Endothelial cell of hepatic sinusoid (primary cell): ENCODE measurements at regions not wholly inside any gene's neighbourhood (a gene's known extent, or its start where the extent isn't known, plus 50 kb on each side); places are given as distances from the start of the nearest gene placed in this dataset.

Source experiments
- in situ Hi-C: cut with HindIII; loops from 2 replicates; pipeline ENCODE4 v1.10.0; 2017; ENCODE audit warnings: low sequenced_read_pairs

DNA sequence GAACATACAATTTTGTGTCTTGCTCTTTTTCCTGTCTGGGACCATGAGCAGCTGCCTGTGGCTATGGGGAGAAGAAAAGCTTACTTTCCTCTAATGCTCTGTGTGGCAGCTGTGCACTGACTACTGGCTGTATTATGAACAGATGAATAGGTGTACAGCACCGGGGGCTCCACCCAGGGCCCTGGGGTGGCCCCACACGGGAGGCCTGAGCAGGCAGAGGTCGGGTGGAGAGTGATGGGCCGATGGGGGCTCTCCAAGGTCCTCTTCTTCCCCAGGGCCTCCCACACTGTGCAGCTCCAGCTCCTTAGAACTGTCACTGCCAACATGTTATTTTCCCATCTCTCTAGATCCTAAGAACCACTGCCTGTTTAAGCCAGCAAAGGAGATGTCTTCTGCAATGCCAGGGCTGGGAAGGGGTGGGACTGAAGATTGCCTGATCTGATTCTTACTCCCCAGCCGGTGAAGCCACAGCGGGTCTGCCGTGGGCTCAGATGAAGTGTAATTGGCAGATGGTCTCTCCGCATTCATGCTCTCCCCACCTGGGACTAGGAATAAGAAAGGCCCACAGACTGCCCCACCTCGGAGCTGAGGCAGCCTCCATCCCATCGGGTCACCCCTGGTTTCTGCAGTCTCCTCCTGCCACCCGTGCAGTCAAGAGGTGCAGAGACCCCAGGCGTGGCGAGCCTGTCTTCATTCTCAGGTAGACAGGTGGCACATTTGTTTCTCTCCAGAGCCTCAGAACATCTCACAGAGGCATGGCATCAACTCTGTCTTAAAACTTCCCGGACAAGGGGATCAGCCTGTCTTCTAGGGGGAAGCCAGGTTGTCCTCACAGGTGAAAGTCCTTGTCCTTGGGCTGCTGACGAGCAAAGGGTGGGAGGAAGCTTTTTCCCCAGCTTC is 186.5 kb upstream of the GALNT2 start:
- in situ Hi-C loops = no loop called here

GRCh38 chr1:229882621-229883020 is 184.4 kb upstream of the GALNT2 start:
- in situ Hi-C loops = no loop called here

DNA sequence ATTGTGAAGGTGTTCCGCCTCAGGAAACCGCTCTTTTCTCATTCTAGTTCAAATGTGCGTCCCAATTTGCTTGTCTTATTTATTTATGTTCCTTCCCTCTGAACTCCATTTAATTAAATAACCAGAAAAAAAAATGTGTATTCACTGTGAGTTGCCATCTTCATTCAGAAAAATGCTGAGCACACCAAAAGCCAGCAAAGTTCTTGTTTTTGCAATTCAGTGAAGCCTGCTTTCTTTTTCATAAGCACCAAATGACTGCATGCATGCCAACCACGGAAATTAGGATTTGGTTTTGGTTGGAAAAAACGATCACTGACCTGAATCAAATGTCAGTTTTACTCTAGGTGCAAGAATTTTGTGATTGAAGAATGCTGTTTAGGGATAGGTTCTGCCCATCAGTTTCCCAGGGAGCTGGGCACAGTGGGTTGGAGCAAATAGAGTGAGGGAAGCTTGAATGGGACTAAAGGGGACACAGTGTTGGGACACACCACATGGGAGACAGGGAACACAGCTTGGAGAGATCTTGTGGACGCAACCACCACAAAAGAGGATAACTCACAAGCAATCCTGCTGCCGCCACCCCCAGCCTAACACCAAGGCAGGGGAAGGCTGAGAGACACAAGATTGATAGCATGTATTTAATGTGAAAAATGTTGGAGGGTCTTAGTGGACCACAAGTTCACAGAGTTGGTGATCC is 183.4 kb upstream of the GALNT2 start:
- in situ Hi-C loops = no loop called here

DNA sequence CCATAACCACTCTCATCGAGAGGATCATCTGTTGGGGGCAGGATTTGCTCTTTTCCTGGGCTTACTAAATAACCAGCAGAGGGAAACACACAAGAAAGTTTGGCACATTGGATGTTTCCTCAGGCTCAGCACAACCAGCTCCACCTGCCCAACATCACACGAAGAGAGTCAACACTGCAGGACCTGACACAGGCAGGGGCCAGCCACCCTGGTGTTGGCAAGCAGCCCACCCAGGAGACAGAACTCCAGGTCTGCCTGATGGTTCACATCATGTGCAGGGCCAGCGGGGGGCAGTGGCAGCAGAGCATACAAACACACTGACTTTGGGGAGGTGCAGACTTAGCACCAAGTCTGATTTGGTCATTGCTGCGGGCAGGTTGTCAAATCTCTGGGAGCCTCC is 182.3 kb upstream of the GALNT2 start:
- in situ Hi-C loops = no loop called here

DNA sequence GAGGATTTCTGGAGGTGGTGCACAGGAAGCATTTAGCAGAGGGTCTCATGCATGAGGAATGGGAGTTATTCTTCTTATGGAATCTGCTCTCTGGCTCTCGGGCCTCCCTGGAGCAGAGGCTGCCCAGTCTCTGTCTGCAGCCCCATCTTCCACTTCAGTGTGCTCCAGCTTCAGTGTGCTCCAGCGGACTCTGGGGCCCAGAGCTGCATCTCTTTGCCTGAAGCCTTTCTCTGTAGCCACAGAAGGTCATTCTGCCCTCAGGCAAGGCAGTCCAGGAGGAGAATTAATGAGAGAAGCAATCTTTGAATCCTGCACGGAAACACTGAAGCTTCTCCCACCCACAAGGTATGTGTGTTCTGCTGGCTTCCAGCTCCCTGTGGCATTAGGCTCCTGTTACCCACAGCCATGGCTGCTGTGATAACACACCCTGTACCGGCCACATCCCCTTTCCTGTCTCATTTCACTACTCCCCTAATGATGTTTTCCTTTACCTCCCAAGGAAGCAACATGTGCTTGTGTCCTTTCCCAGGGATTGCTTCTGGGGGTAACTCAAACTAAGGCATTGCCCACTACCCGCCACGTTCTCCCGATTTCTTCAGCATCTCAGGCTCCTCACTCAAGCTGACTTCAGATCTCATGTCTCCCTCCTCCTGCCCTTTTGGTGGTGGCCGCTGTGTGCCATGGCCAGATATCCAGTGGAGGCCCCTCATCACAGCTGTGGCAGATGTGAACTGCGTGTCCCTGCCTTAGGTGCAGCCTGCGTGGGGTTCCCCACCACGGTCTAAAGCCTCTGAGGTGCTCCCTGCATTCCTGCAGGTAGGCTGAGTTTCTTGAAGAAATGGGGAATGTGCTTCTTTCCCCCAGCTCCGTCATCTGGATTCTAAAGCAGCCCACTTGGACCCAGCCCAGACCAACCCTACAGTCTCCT is 181.2 kb upstream of the GALNT2 start:
- in situ Hi-C loops = no loop called here

GRCh38 chr1:229886636-229887035 is 180.4 kb upstream of the GALNT2 start:
- in situ Hi-C loops = no loop called here

DNA sequence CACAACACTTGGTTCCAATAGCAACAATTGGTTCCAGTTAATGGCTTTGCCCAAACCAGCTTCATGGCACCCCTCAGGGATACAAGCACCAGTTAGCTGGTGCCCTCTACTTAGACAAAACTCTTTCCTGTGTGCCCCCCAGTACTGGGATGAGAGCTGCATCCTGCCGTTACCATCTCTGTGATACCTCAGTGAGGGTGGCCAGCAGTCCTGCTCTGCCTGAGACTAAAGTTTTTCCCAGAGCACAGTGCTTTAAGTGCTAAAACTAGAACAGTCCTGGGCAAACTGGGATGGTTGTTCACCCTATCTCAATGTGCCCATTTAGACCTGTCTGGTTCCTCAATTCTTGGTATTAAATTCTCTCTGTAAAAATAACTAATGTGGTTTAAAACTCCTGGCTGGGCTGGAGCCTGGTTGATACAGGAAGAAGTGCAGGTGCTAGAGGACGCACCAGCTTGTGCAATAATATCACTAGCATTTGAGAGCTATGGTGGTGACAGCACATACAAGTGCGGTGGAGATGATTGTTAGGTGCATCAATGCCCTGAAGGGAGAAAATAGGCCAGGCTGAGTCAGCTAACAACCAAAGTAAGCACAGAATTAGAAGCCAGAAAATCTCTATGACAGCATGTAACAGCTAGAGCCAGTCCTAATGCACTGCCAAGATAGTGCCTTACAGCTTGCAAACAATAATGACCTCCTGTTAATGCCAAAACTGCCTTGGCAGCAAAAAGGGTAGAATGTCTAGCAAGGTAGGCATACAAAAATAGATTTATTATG is 179.8 kb upstream of the GALNT2 start:
- in situ Hi-C loops = no loop called here

DNA sequence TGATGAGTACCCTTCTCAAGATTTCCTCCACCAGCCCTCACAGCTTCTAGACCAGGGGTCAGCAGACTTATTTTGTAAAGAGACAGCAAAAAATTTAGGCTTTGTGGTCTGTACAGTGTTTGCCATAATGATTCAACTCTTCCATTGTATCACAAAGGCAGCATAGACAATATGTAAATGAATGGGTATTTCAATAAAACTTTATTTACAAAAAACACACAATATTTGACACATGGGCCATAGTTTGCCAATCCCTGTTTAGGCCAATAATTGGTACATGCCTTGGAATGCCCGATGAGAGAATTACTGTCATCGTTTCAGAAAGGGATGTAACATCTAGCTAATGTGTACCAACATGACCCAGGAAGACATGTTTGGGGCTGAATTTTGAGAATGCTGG is 178.9 kb upstream of the GALNT2 start:
- in situ Hi-C loops = no loop called here

DNA sequence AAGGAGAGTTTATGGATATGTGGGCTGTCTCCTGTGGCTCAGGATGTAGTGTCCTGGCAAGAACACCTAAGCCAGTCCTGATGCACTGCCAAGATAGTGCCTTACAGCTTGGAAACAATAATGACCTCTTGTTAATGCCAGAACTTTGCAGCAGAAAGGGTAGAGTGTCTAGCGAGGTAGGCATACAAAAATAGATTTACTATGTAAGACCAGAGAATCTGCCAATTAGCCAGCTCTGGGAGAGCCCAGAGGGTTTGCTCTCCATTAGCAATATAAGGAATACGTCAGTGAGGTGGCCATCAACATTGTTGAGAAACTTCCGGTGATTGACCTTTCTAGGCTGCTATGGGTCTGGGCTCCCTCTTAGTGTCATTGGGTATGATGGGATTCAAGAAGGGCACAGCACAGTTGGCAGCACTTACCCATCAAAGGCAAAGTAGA is 178.5 kb upstream of the GALNT2 start:
- in situ Hi-C loops = no loop called here

DNA sequence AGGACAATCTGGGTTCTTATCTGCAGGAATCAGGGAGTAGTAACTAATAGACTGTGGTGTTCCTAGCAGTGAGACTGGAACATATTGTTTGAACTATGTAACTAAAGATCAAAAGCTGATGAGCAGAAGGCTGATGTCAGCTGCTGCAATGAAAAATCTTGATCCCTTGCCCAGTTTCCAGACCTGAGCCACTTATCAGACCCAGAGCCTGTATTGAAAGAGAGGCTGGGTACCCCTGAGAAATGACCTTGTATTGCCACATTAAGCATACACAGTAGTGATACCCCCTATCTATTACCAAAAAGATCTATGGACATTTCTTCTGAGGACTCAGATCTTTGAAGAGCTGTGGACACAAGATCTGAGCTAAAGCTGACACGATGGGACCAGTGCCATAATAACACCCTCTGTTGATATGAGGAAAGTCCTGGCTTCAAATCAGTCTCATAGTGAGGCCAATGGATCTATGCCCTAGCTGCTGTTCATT is 178.0 kb upstream of the GALNT2 start:
- in situ Hi-C loops = no loop called here

- in situ Hi-C loops = no loop called here
These were observed 175.8 kb upstream of the GALNT2 start for GRCh38 chr1:229891227-229891626.

DNA sequence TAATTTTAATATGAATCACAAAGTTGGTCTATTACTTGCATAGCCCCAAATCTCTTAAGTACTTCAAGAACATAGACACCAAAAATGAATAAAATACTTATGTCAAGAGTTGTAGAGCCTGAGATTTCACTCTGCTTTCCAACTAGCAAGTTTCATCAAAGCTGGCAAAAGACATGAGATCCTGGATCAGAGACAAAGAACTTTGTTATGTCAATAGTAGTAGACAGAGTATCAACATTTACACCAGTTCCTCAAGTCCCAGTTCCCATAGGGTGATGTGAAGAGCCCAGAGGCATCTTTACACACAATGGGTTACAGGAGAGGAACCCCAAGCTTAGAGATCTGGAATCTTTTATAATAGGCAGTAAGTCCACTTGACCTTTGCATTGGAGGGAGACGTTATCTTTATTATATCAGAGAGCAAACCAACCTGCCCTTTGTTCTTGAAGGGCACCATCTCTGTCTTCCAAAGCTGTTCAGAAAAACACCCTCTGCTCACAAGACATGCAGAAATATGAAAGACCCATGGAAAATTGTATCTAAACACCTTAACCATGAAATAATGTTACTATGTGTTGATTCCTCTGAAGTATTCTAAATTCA is 174.4 kb upstream of the GALNT2 start:
- in situ Hi-C loops = no loop called here

DNA sequence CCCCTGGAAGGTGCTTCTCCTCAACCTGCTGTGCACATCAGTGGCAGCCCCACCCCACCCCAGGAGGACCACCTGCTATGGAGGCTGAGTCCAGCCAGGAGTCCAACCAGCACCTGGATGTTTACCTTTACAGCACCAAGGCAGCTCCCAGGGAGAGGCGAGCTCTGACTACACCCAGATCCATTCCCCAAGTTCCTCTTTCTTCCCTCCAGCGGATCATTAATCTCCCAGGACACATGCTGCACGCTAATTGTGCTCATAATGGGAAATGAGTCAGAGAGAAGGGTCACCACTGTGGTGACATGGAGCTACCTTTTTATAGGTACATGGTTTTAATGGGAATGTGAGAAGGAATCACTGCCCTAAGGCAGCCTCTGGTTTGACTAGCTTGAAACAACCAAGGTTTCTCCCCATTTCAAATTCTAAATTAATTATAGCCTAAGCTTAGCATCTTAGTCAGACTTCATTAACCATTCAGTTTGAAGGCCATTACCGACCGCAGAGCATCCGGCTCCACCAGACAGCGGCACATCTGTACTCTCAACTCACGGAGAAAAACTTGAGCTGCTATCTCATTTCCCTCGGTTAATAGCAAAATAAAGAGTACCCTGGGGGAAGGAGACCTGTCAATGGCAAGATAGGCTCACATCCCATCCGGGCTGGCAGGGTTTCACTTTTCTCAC is 173.1 kb upstream of the GALNT2 start:
- in situ Hi-C loops = no loop called here

GRCh38 chr1:229894532-229894931 is 172.5 kb upstream of the GALNT2 start:
- in situ Hi-C loops = no loop called here

DNA sequence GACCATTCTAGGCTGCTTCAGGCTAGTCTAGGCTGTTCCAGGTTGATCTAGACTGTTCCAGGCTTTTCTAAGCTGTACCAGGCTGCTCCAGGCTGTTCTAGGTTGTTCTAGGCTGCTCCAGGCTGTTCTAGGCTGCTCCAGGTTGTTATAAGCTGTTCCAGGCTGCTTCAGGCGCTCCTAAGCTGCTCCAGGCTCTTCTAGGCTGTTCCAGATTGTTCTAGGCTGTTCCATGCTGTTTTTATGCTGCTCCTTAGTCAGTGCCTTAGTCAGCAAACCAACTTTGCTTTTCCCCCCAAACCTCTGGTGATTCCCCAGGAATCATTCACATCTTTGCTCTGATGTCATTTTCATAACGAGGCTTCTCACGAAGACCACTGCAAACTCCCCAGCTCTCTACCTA is 171.4 kb upstream of the GALNT2 start:
- in situ Hi-C loops = no loop called here

DNA sequence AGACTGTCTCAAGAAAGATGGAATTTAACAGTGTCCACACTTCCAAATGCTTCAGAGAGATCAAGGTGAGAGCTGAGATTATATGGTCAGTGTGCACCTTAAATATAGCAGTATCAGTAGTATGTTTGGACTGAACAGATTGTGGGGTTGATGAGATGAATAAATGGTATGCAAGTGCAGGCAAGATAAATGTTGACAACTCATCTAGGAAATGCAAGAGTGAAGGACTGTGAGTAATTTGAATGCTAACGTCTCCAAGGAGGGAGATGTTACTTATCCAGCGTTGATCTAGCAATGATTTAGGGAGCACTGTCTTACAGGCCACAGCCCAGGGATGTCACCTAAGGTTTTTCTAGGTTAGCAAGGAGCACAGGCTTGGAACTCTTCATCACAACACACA is 170.7 kb upstream of the GALNT2 start:
- in situ Hi-C loops = no loop called here

- in situ Hi-C loops = no loop called here
These were observed 170.2 kb upstream of the GALNT2 start for GRCh38 chr1:229896861-229897260.

GRCh38 chr1:229897501-229897900 is 169.5 kb upstream of the GALNT2 start:
- in situ Hi-C loops = no loop called here

- in situ Hi-C loops = no loop called here
These were observed 166.8 kb upstream of the GALNT2 start for GRCh38 chr1:229900220-229900619.
